HG03558 (cell line): ENCODE measurements at regions not wholly inside any gene's neighbourhood (a gene's known extent, or its start where the extent isn't known, plus 50 kb on each side); places are given as distances from the start of the nearest gene placed in this dataset.

ENCODE experiments used
- ATAC-seq: cut with Tn5 transposase; IDR thresholded peaks from one replicate; pipeline ENCODE4 v1.9.1; 2021; ENCODE audit warnings: moderate number of reproducible peaks; ENCODE audit not compliant: unreplicated experiment; ENCODE audit errors: extremely low read depth

GRCh38 chr4:62243895-62244294, 1043.8 kb downstream of the ADGRL3 start:
- ATAC-seq, result no peak

GRCh38 chr4:62235911-62236310, 1035.8 kb downstream of the ADGRL3 start:
- ATAC-seq, result no peak

GRCh38 chr4:62232814-62233213, 1032.7 kb downstream of the ADGRL3 start:
- ATAC-seq, result no peak

GRCh38 chr4:62231994-62232393, 1031.9 kb downstream of the ADGRL3 start:
- ATAC-seq, result no peak

- ATAC-seq, result no peak
These were observed 1026.0 kb downstream of the ADGRL3 start for GRCh38 chr4:62226082-62226481.

- ATAC-seq, result no peak
These were observed 1022.0 kb downstream of the ADGRL3 start for GRCh38 chr4:62222121-62222520.

GRCh38 chr4:62210486-62210885, 1010.4 kb downstream of the ADGRL3 start:
- ATAC-seq, result no peak

- ATAC-seq, result no peak
These were observed 1009.8 kb downstream of the ADGRL3 start for GRCh38 chr4:62209757-62210485.

- no peak for ATAC-seq
These were observed 1008.8 kb downstream of the ADGRL3 start for GRCh38 chr4:62208921-62209320.

GRCh38 chr4:62204136-62204535, 1004.0 kb downstream of the ADGRL3 start:
- ATAC-seq, result no peak

- no peak for ATAC-seq
These were observed 999.2 kb downstream of the ADGRL3 start for GRCh38 chr4:62199291-62199810.

GRCh38 chr4:62196338-62196737, 996.2 kb downstream of the ADGRL3 start:
- no peak for ATAC-seq

GRCh38 chr4:62194342-62194741, 994.2 kb downstream of the ADGRL3 start:
- ATAC-seq, result no peak

GRCh38 chr4:62193761-62194160, 993.6 kb downstream of the ADGRL3 start:
- ATAC-seq, result no peak

- ATAC-seq, result no peak
These were observed 991.5 kb downstream of the ADGRL3 start for GRCh38 chr4:62191451-62192240.

GRCh38 chr4:62170235-62170634, 970.1 kb downstream of the ADGRL3 start:
- ATAC-seq, result no peak

- ATAC-seq, result no peak
These were observed 968.6 kb downstream of the ADGRL3 start for GRCh38 chr4:62168681-62169080.

GRCh38 chr4:62162606-62163005, 962.5 kb downstream of the ADGRL3 start:
- no peak for ATAC-seq

- ATAC-seq, result no peak
These were observed 961.3 kb downstream of the ADGRL3 start for GRCh38 chr4:62161446-62161845.

- no peak for ATAC-seq
These were observed 959.8 kb downstream of the ADGRL3 start for GRCh38 chr4:62159876-62160275.

GRCh38 chr4:62159306-62159705, 959.2 kb downstream of the ADGRL3 start:
- ATAC-seq, result no peak
